Ammon's horn (tissue), 1 donor: ENCODE measurements at regions not wholly inside any gene's neighbourhood (a gene's known extent, or its start where the extent isn't known, plus 50 kb on each side); places are given as distances from the start of the nearest gene placed in this dataset.

Source experiments
- DNase-seq: peaks from one replicate; pipeline ENCODE4 v3.0.0-alpha.2; 2016; ENCODE audit warnings: low spot score

- DNase-seq, result no peak
These were observed 51.7 kb upstream of the ACVR2A start for GRCh38 chr2:147792966-147793617.

GRCh38 chr2:147790580-147790979 lies 54.2 kb upstream of the ACVR2A start:
- DNase-seq, result no peak

- DNase-seq, result no peak
These were observed 55.1 kb upstream of the ACVR2A start for GRCh38 chr2:147789720-147790119.

- DNase-seq, result no peak
These were observed 55.5 kb upstream of the ACVR2A start for GRCh38 chr2:147789287-147789686.

- DNase-seq, result peak; percentile 14
These were observed 62.5 kb upstream of the ACVR2A start for GRCh38 chr2:147782141-147782930.

- DNase-seq, result no peak
These were observed 65.4 kb upstream of the ACVR2A start for GRCh38 chr2:147779440-147779839.

GRCh38 chr2:147777394-147777793 lies 67.4 kb upstream of the ACVR2A start:
- DNase-seq, result no peak

GRCh38 chr2:147774805-147775204 lies 70.0 kb upstream of the ACVR2A start:
- DNase-seq, result no peak

GRCh38 chr2:147773479-147773878 lies 71.3 kb upstream of the ACVR2A start:
- peak; percentile 7 for DNase-seq

- DNase-seq, result no peak
These were observed 72.0 kb upstream of the ACVR2A start for GRCh38 chr2:147772781-147773180.

- no peak for DNase-seq
These were observed 81.0 kb upstream of the ACVR2A start for GRCh38 chr2:147763861-147764260.

GRCh38 chr2:147760984-147761383 lies 83.8 kb upstream of the ACVR2A start:
- no peak for DNase-seq

- DNase-seq, result no peak
These were observed 85.3 kb upstream of the ACVR2A start for GRCh38 chr2:147759536-147759935.

GRCh38 chr2:147758821-147759220 lies 86.0 kb upstream of the ACVR2A start:
- DNase-seq, result no peak

- no peak for DNase-seq
These were observed 88.8 kb upstream of the ACVR2A start for GRCh38 chr2:147756069-147756468.

- DNase-seq, result no peak
These were observed 104.5 kb upstream of the ACVR2A start for GRCh38 chr2:147740211-147740927.

GRCh38 chr2:147739508-147739907 lies 105.3 kb upstream of the ACVR2A start:
- DNase-seq, result no peak

- no peak for DNase-seq
These were observed 126.0 kb upstream of the ACVR2A start for GRCh38 chr2:147718831-147719230.

GRCh38 chr2:147716906-147717305 lies 127.9 kb upstream of the ACVR2A start:
- no peak for DNase-seq

- no peak for DNase-seq
These were observed 129.0 kb upstream of the ACVR2A start for GRCh38 chr2:147715807-147716206.

- no peak for DNase-seq
These were observed 130.2 kb upstream of the ACVR2A start for GRCh38 chr2:147714582-147714981.

GRCh38 chr2:147713349-147713748 lies 131.5 kb upstream of the ACVR2A start:
- no peak for DNase-seq

GRCh38 chr2:147712051-147712450 lies 132.8 kb upstream of the ACVR2A start:
- no peak for DNase-seq
